Fibroblast of lung (primary cell): ENCODE measurements at regions not wholly inside any gene's neighbourhood (a gene's known extent, or its start where the extent isn't known, plus 50 kb on each side); places are given as distances from the start of the nearest gene placed in this dataset.

Experiments
- DNase-seq, 2 donors: peaks; one replicate each; pipeline versions ENCODE4 v3.0.0 to v3.0.0-alpha.2; 2010; ENCODE audit warnings: low read depth in 2 of 2
- H2AFZ ChIP-seq: 2 replicates; pipeline ENCODE4 v1.5.1; 2012; ENCODE audit warnings: low read length, control low read depth, inconsistent platforms
- H3K27ac ChIP-seq: 2 replicates; pipeline ENCODE4 v1.5.1; 2011; ENCODE audit warnings: low read length, control low read depth; ENCODE audit not compliant: insufficient read depth
- H3K27me3 ChIP-seq: 2 replicates; pipeline ENCODE4 v1.5.1; 2011; ENCODE audit warnings: mild to moderate bottlenecking, low read length; ENCODE audit not compliant: control insufficient read depth, insufficient read depth
- H3K36me3 ChIP-seq: 2 replicates; pipeline ENCODE4 v1.5.1; 2011; ENCODE audit warnings: low read length; ENCODE audit not compliant: control insufficient read depth, insufficient read depth
- H3K4me1 ChIP-seq: 2 replicates; pipeline ENCODE4 v1.5.1; 2011; ENCODE audit warnings: low read length; ENCODE audit not compliant: control insufficient read depth, insufficient read depth; ENCODE audit errors: extremely low read depth
- H3K4me2 ChIP-seq: 2 replicates; pipeline ENCODE4 v1.5.1; 2011; ENCODE audit warnings: low read length, control low read depth; ENCODE audit not compliant: insufficient read depth; ENCODE audit errors: extremely low read depth
- H3K4me3 ChIP-seq, 4 experiments: fragments of 200-600 bp in 1 of 4; sonication (generic) in 1 of 4; replicated peaks in 1 of 4; 2 replicates each; pipeline ENCODE4 v1.5.1; 2011 to 2016; ENCODE audit warnings: low read length in 4 of 4, low read depth in 3 of 4, mild to moderate bottlenecking in 3 of 4, control low read depth in 2 of 4, inconsistent platforms in 1 of 4, mixed read lengths in 1 of 4; ENCODE audit not compliant: insufficient read depth in 1 of 4; ENCODE audit errors: control extremely low read depth in 1 of 4
- H3K79me2 ChIP-seq: 2 replicates; pipeline ENCODE4 v1.5.1; 2012; ENCODE audit warnings: mild to moderate bottlenecking, low read length, inconsistent platforms; ENCODE audit not compliant: control insufficient read depth, insufficient read depth
- H3K9ac ChIP-seq: 2 replicates; pipeline ENCODE4 v1.5.1; 2011; ENCODE audit warnings: mild to moderate bottlenecking, low read length, control low read depth; ENCODE audit not compliant: insufficient read depth
- H3K9me3 ChIP-seq: 2 replicates; pipeline ENCODE4 v1.5.1; 2012; ENCODE audit warnings: low read depth, low read length; ENCODE audit not compliant: control insufficient read depth, insufficient read depth
- H4K20me1 ChIP-seq: 2 replicates; pipeline ENCODE4 v1.5.1; 2011; ENCODE audit warnings: low read length; ENCODE audit not compliant: control insufficient read depth, insufficient read depth; ENCODE audit errors: extremely low read depth
- EZH2 ChIP-seq: IDR thresholded peaks from 2 replicates; pipeline ENCODE4 v1.5.1; 2012; ENCODE audit warnings: low read length, control low read depth, mild to moderate bottlenecking; ENCODE audit errors: missing control alignments
- TF ChIP-seq, protein P1 (sequence below), 2 donors: IDR thresholded peaks in 1 of 2; conservative IDR thresholded peaks in 1 of 2; 1 replicate in 1 of 2; 2 replicates in 1 of 2; pipeline ENCODE4 v1.5.1; 2011 to 2012; ENCODE audit warnings: low read length in 2 of 2, control low read depth in 1 of 2, inconsistent platforms in 1 of 2, low read depth in 1 of 2, mild to moderate bottlenecking in 1 of 2

DNA sequence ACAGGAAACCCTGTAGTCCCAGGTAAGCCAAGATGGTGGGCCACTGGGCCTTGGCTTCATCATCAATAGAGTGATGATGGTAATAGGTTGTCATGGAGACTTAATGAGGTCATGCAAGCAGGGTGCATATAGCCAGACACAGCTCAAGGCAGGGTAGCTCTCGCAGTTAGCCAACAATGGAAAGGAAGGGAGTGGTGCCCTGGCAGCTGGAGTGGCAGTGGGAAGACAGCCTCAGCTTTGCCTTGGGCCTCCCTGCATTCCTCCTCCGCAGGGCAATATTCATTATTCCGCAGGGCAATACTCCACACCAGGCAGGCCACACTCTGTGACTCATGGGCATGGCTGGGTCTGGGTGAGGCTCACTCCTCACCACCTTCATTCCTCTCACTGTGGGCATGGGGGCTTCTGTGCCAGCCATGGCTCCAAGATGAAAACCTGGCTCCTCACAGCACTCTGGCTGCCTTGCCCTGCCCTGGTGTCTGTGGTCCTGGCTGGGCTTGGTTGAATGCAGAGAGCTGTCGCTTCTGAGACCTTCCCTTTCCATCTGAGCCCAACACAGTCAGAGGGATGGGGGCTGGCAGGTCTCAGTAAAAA lies 163.1 kb upstream of the PMEPA1 start:
- DNase-seq: no peak
- TF ChIP-seq EZH2: no peak
- TF ChIP-seq, protein P1, sequence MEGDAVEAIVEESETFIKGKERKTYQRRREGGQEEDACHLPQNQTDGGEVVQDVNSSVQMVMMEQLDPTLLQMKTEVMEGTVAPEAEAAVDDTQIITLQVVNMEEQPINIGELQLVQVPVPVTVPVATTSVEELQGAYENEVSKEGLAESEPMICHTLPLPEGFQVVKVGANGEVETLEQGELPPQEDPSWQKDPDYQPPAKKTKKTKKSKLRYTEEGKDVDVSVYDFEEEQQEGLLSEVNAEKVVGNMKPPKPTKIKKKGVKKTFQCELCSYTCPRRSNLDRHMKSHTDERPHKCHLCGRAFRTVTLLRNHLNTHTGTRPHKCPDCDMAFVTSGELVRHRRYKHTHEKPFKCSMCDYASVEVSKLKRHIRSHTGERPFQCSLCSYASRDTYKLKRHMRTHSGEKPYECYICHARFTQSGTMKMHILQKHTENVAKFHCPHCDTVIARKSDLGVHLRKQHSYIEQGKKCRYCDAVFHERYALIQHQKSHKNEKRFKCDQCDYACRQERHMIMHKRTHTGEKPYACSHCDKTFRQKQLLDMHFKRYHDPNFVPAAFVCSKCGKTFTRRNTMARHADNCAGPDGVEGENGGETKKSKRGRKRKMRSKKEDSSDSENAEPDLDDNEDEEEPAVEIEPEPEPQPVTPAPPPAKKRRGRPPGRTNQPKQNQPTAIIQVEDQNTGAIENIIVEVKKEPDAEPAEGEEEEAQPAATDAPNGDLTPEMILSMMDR (conservative IDR thresholded peaks at IDR 0.05 in 1 of 2, IDR thresholded peaks at IDR 0.05 in 1 of 2; ENCODE audit: low read depth in 1 of 2, low read length in 2 of 2): no peak
- Histone ChIP-seq H3K79me2 (no peaks in the 10 kb centered on the region), H4K20me1 (no peaks in the 10 kb centered on the region), H3K4me2 (no peak overlapping the region), H3K9me3 (no peaks in the 10 kb centered on the region), H2AFZ (no peak overlapping the region), H3K27me3 (no peaks in the 10 kb centered on the region), H3K9ac (no peak overlapping the region), H3K4me3 (no peak overlapping the region), H3K4me1 (no peaks in the 10 kb centered on the region), H3K27ac (no peak overlapping the region), H3K36me3 (no peaks in the 10 kb centered on the region)

- no peak overlapping the region for H3K4me2 ChIP-seq
- no peak overlapping the region for H3K4me3 ChIP-seq
- H3K27ac ChIP-seq: no peak overlapping the region
- DNase-seq: no peak
- H3K4me1 ChIP-seq: no peaks in the 10 kb centered on the region
- no peaks in the 10 kb centered on the region for H3K9me3 ChIP-seq
- H3K27me3 ChIP-seq: no peaks in the 10 kb centered on the region
- H3K36me3 ChIP-seq: no peaks in the 10 kb centered on the region
- no peaks in the 10 kb centered on the region for H3K79me2 ChIP-seq
- H4K20me1 ChIP-seq: no peaks in the 10 kb centered on the region
- no peak overlapping the region for H3K9ac ChIP-seq
- H2AFZ ChIP-seq: no peak overlapping the region
- TF ChIP-seq EZH2: no peak
- TF ChIP-seq, protein P1 (conservative IDR thresholded peaks at IDR 0.05 in 1 of 2, IDR thresholded peaks at IDR 0.05 in 1 of 2; ENCODE audit: low read depth in 1 of 2, low read length in 2 of 2): no peak
Observed at GRCh38 chr20:57871237-57871632, 161.4 kb upstream of the PMEPA1 start.

DNA sequence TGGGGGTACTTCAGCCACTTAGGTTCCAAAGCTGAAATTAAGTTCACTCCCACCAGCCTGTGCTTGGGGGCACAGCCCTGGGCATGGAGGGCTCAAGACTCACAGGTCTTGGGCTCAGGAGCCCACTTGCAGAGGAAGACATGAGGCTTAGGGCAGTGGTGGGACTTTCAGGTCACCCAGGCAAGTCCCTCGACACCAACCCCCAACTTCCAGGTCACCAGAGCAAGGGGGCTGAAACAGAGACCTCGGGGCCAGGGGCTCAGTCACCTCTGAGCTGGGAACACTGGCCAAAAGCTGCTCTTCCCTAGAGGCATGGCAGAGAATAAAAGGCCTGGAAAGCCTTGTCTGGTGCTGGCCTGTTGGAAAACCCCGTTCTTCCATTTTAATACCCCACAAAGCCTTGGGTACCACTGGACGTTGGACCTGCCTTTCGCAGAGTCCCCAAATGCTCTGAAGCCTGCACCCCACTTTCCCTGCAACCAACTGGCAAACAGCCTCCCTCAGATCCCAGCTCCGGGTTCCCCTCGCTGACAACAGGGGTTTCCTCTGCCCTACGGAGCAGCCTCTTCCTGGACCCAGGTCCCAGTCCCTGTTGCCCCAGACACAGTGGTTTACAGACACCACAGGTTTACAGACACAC lies 160.9 kb upstream of the PMEPA1 start:
- H3K9ac ChIP-seq: no peak overlapping the region
- no peaks in the 10 kb centered on the region for H4K20me1 ChIP-seq
- H3K4me2 ChIP-seq: no peak overlapping the region
- TF ChIP-seq EZH2: no peak
- TF ChIP-seq, protein P1 (conservative IDR thresholded peaks at IDR 0.05 in 1 of 2, IDR thresholded peaks at IDR 0.05 in 1 of 2; ENCODE audit: low read depth in 1 of 2, low read length in 2 of 2): no peak
- H3K4me1 ChIP-seq: no peaks in the 10 kb centered on the region
- DNase-seq: no peak
- H3K27ac ChIP-seq: no peak overlapping the region
- H3K27me3 ChIP-seq: no peaks in the 10 kb centered on the region
- no peak overlapping the region for H2AFZ ChIP-seq
- H3K36me3 ChIP-seq: no peaks in the 10 kb centered on the region
- no peaks in the 10 kb centered on the region for H3K79me2 ChIP-seq
- H3K4me3 ChIP-seq: no peak overlapping the region
- no peaks in the 10 kb centered on the region for H3K9me3 ChIP-seq
